ENCODE measurements at regions not wholly inside any gene's neighbourhood (a gene's known extent, or its start where the extent isn't known, plus 50 kb on each side); places are given as distances from the start of the nearest gene placed in this dataset.
"Not testable (repeated sequence)": the region's sequence is repeated elsewhere in the genome, so short reads cannot be mapped to it uniquely, and the experiment has no call there.

GRCh38 chrX:39268207-39268606 is 466.9 kb downstream of the MID1IP1 start:
- Histone ChIP-seq H3K27ac (no peak overlapping the region), H3K4me1 (no peaks in the 10 kb centered on the region), H3K4me3 (no peak overlapping the region), H3K9me3 (no peaks in the 10 kb centered on the region), H3K27me3 (no peaks in the 10 kb centered on the region), H3K36me3 (no peaks in the 10 kb centered on the region)
- no peak for DNase-seq
- TF ChIP-seq POLR2A (IDR thresholded peaks at IDR 0.05) (no peak), EP300 (IDR thresholded peaks at IDR 0.05; ENCODE audit: low read depth) (no peak), POLR2AphosphoS5 (IDR thresholded peaks at IDR 0.05) (no peak), CTCF (IDR thresholded peaks at IDR 0.05) (no peak)
- intact Hi-C loops (cut with DNase I; ENCODE audit: low total_unique reads) (no loop called here), in situ Hi-C loops (cut with MboI; ENCODE audit: low pct_ligation_motif_present in 1 of 4, low pct_unique_long_range_greater_than_20kb in 1 of 4, low sequenced_read_pairs in 3 of 4) (no loop called here)

- no peak for TF ChIP-seq POLR2A (IDR thresholded peaks at IDR 0.05)
- TF ChIP-seq CTCF (IDR thresholded peaks at IDR 0.05), result no peak
- no peak for TF ChIP-seq POLR2AphosphoS5 (IDR thresholded peaks at IDR 0.05)
- TF ChIP-seq EP300 (IDR thresholded peaks at IDR 0.05; ENCODE audit: low read depth), result no peak
- Histone ChIP-seq H3K36me3 (no peaks in the 10 kb centered on the region), H3K27ac (no peak overlapping the region), H3K9me3 (no peaks in the 10 kb centered on the region), H3K27me3 (no peaks in the 10 kb centered on the region), H3K4me3 (no peak overlapping the region), H3K4me1 (no peaks in the 10 kb centered on the region)
- in situ Hi-C loops (cut with MboI; ENCODE audit: low pct_ligation_motif_present in 1 of 4, low pct_unique_long_range_greater_than_20kb in 1 of 4, low sequenced_read_pairs in 3 of 4) (no loop called here), intact Hi-C loops (cut with DNase I; ENCODE audit: low total_unique reads) (no loop called here)
- no peak for DNase-seq
- WGBS, 2 donors (ENCODE audit: low coverage in 1 of 2), result 95% methylated on average over 14 of the region's 23 CpGs; no CpG with 5 or more reads in 1 of the 2 donors
These were observed 474.3 kb downstream of the MID1IP1 start for GRCh38 chrX:39275500-39276068.

GRCh38 chrX:39277685-39278390 is 476.6 kb downstream of the MID1IP1 start:
- H3K4me1 ChIP-seq; H3K9me3 ChIP-seq; H3K4me3 ChIP-seq; intact Hi-C loops (cut with DNase I; ENCODE audit: low total_unique reads); H3K36me3 ChIP-seq; in situ Hi-C loops (cut with MboI; ENCODE audit: low pct_ligation_motif_present in 1 of 4, low pct_unique_long_range_greater_than_20kb in 1 of 4, low sequenced_read_pairs in 3 of 4); H3K27me3 ChIP-seq; DNase-seq; H3K27ac ChIP-seq: not testable (repeated sequence)
- no CpG with 5 or more reads among the region's 46 CpGs for WGBS, 2 donors (ENCODE audit: low coverage in 1 of 2)

GRCh38 chrX:39283239-39283638 is 482.0 kb downstream of the MID1IP1 start:
- TF ChIP-seq POLR2A (IDR thresholded peaks at IDR 0.05) (no peak), CTCF (IDR thresholded peaks at IDR 0.05) (no peak), EP300 (IDR thresholded peaks at IDR 0.05; ENCODE audit: low read depth) (no peak), POLR2AphosphoS5 (IDR thresholded peaks at IDR 0.05) (no peak)
- Histone ChIP-seq H3K27me3 (no peaks in the 10 kb centered on the region), H3K27ac (no peak overlapping the region), H3K36me3 (no peaks in the 10 kb centered on the region), H3K9me3 (no peaks in the 10 kb centered on the region), H3K4me1 (no peaks in the 10 kb centered on the region), H3K4me3 (no peak overlapping the region)
- in situ Hi-C loops (cut with MboI; ENCODE audit: low pct_ligation_motif_present in 1 of 4, low pct_unique_long_range_greater_than_20kb in 1 of 4, low sequenced_read_pairs in 3 of 4) (no loop called here), intact Hi-C loops (cut with DNase I; ENCODE audit: low total_unique reads) (no loop called here)
- DNase-seq, result no peak

- H3K4me3 ChIP-seq, result no peak overlapping the region
- H3K27me3 ChIP-seq, result no peaks in the 10 kb centered on the region
- TF ChIP-seq CTCF (IDR thresholded peaks at IDR 0.05) (no peak), EP300 (IDR thresholded peaks at IDR 0.05; ENCODE audit: low read depth) (no peak), POLR2AphosphoS5 (IDR thresholded peaks at IDR 0.05) (no peak), POLR2A (IDR thresholded peaks at IDR 0.05) (no peak)
- H3K36me3 ChIP-seq, result no peaks in the 10 kb centered on the region
- H3K9me3 ChIP-seq, result no peaks in the 10 kb centered on the region
- in situ Hi-C loops (cut with MboI; ENCODE audit: low pct_ligation_motif_present in 1 of 4, low pct_unique_long_range_greater_than_20kb in 1 of 4, low sequenced_read_pairs in 3 of 4), result no loop called here
- no peak overlapping the region for H3K27ac ChIP-seq
- DNase-seq, result no peak
- 76% methylated on average over 3 of the region's 3 CpGs; no CpG with 5 or more reads in 1 of the 2 donors for WGBS, 2 donors (ENCODE audit: low coverage in 1 of 2)
- H3K4me1 ChIP-seq, result no peaks in the 10 kb centered on the region
- intact Hi-C loops (cut with DNase I; ENCODE audit: low total_unique reads), result no loop called here
These were observed 487.3 kb downstream of the MID1IP1 start for GRCh38 chrX:39288592-39288991.

Data from transverse colon (tissue), 4 donors.